ENCODE measurements at regions not wholly inside any gene's neighbourhood (a gene's known extent, or its start where the extent isn't known, plus 50 kb on each side); places are given as distances from the start of the nearest gene placed in this dataset.

DNA sequence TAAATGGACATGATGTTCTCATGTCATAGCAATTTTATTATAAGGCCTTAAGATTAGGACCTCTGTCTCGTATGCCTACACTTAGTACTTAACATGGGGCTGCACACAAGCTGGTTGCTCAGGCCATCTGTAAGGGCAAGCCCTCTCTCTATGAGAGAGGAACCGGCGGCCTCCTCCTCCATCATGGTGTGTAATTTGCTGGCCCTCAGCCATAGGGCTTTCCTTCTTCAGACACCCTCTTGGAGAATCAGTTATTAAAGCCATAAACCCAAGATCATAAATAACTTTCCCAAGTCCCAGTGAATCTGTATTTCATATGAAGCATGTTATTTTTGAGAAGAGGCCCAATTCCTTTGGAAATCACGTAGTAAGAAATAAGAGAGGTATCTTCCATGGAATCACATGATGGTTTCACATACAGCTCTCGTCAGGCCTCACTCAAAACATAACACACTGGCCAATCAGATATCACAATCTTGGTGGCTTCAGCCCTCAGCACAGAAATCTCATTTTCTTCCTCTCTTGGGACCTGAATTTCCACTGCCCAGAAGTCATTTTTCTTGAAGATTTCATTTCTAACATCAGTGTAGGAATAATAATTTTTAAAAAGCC is 92.6 kb downstream of the RDH14 start:
- DNase-seq (ENCODE audit: low read depth in 4 of 4, low spot score in 1 of 4) = no peak

GRCh38 chr2:18465979-18466378 is 94.5 kb downstream of the RDH14 start:
- no peak for DNase-seq (ENCODE audit: low read depth in 4 of 4, low spot score in 1 of 4)

DNA sequence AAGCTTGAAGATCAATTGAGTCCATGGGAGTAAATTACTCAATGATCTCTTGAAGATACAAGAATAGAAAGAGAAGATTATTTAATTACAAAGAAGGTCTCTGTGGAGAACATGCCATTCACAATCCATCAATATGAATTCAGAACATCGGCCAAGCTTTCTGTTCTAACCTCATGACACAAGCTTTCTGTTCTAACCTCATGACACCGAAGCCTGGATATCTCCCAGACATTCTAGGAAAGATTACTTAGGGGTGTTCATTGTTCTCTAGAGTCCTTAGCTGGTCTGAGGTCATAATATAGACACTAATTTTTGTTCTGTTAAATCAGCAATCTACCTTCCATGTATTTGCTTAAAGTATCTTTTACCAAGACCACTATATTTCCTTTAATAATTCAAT is 95.5 kb downstream of the RDH14 start:
- no peak for DNase-seq (ENCODE audit: low read depth in 4 of 4, low spot score in 1 of 4)

GRCh38 chr2:18456026-18456425 is 104.4 kb downstream of the RDH14 start:
- no peak for DNase-seq (ENCODE audit: low read depth in 4 of 4, low spot score in 1 of 4)

DNA sequence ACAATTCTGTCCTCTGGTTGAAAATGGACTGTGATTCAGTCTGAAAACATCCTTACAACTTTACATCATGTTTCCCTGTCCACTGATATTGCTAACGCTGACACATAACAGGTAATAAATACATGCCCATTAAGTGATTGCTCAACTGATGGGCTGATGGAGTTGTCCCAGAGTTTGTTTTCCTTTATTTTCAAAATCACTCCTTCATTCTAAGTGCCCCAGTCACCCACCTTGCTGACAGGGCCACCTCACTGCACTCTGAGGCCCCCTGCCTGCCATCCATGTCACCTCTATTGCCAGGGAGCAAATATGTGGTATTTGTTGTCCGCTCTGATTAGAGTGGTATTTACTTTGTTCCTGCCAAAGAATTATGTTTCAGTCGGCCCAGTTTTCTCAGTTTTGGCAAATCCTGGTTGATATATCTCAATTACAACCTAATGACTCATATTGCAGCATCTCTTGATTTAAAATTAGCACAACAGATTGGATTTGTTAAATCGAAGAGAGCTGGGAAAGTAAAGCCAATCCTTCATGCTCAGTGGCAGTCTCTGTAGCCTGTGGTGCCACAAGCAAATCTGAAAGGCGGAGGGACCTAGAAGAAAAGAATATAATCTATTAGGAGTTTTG is 105.1 kb downstream of the RDH14 start:
- no peak for DNase-seq (ENCODE audit: low read depth in 4 of 4, low spot score in 1 of 4)

DNA sequence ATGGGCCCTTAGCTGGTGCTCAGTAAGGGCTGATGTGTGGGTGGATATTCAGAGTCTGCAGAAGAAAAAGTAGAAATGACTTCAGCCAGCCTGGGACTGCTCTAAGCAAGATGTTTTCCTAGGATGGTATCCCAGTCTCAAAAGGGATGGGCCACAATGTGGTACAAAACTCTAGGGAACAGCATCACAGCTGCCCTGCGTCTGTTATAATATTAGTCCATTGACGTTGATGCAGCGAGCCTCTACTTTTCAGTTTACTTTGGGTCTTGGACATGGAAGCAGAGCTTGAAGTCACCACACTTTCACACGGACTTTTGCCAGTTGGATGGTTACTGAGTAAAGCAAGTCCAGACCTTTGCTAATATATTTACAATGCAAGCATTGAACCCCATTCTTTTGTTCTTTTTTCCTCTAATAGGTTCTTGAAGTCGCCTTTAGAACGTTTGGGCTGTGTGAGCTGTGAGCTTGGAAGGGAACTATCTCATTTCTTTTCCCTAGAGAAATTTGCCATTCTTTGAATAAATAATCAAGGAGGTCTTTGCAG is 105.7 kb downstream of the RDH14 start:
- no peak for DNase-seq (ENCODE audit: low read depth in 4 of 4, low spot score in 1 of 4)

GRCh38 chr2:18446715-18447114 is 113.7 kb downstream of the RDH14 start:
- DNase-seq (ENCODE audit: low read depth in 4 of 4, low spot score in 1 of 4) = no peak

DNA sequence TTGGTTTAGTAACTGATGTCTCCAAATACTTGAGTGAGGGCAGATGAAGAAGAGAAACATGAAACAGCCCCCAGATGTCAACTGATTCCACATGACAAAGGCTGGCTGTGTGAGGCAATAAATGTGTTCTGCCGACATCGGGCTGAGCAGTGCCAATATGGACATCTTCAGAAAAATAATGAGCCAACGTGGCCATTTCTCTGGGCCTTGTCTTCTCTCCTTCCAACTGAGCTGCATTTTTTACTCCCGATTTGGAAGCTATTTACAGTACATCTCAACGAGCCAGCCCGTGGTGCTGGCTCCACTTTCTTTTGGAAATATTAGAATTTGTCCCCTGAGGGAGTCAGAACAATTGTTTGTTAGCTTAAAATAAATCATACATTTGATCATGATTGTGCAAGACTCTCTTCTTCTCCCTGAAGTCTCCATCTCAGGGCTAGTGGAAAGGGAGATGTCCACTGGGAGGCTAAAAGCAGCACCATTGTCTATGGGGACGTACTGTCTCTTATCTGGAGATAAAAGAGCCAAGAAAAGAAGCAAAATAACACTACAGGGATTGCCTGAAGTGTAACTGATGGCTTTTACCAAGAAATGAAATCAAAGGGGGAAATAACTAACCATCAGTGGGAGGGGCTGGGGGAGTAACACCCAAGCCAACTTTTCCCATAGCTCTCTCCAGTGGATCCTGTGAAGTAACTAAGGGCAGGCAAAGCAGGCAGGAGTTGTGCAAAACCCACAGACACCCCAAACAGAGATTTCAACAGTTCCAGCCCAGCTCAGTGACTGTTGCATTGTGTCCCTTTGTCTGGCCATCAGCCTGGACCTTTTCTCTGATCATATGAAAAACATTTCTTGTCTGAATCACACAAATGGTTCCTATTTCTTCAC is 114.8 kb downstream of the RDH14 start:
- no peak for DNase-seq (ENCODE audit: low read depth in 4 of 4, low spot score in 1 of 4)

GRCh38 chr2:18444806-18445205 is 115.6 kb downstream of the RDH14 start:
- no peak for DNase-seq (ENCODE audit: low read depth in 4 of 4, low spot score in 1 of 4)

GRCh38 chr2:18441583-18441982 is 118.9 kb downstream of the RDH14 start:
- no peak for DNase-seq (ENCODE audit: low read depth in 4 of 4, low spot score in 1 of 4)

DNA sequence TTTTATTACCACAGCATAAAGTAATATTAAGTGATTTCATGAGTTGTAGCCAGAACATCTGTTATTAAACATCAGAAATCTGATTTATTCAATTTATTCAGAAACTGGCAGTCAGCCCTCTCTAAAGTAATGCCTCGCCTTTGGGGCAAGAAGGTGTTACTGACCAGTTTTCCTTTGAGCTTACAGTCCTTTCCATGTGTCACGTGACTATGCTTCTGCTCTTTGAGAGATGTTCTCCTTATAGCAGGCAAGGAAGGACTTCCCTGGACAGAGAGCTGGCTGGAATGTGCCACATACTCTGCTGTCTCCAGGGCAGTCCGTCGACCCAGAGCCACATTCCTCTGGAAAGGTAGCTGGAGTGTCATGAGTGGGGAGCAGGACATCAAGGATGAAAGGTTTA is 119.7 kb downstream of the RDH14 start:
- no peak for DNase-seq (ENCODE audit: low read depth in 4 of 4, low spot score in 1 of 4)

DNA sequence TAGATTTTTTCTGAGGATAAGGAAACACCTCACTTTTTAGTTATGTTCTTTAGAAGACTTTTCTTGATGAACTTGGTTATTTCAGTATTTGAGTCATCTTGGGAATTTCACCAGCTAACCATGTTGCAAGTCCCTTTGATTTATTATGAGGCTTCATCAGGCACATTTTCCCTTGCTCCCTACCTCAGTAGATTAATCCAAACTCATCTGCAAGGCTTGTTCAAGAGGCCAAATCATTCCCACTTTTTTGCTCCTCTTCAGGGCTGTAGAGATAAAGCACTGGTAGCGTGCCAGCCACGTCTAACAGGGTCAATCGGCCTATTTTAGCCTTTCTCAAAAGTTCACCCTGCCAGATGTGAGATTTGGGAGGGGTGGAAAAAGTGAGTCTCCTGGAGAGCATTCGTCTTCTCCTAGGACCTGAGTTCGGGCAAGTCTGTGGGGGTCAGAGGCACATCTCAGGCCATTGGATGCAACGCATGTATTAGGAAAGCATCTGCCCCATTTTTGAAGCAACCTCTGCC is 120.3 kb downstream of the RDH14 start:
- DNase-seq (ENCODE audit: low read depth in 4 of 4, low spot score in 1 of 4) = no peak

DNA sequence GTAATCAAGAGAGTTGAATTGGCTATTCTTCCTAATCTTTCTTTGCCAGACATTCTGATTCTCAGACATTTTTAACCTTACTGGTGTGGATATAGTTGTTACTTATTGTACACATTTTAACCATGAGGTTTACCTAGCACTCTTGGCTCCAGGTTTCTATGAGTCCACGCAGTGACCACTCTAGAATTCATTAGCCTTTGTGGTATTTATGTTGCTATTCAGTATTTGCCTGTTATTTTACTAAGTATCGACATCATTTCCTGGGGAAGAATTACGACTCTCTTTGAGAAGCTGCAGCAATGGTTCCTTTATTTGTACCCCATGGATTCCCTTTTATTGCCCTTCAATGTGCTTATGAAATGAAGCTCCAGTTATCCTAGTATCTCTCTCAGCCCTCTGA is 120.7 kb downstream of the RDH14 start:
- DNase-seq (ENCODE audit: low read depth in 4 of 4, low spot score in 1 of 4) = no peak

DNA sequence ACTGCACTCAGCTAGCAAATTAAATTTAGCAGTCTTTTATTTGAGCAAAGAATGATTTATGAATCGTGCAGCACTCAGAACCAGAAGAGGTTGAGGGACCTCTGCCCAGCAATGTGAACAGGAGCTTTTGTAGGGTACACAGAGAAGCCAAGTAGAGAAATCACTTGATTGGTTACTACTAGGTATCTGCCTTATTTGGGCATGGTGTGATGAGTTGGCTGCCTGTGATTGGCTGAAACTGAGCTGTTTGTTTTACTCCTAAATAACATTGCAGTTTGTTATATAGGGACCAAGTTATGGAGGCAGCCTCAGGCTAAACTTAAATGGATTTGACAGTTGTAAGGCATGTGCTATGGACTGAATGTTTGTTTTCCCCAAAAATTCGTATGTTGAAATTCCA is 122.5 kb downstream of the RDH14 start:
- DNase-seq (ENCODE audit: low read depth in 4 of 4, low spot score in 1 of 4) = no peak

DNA sequence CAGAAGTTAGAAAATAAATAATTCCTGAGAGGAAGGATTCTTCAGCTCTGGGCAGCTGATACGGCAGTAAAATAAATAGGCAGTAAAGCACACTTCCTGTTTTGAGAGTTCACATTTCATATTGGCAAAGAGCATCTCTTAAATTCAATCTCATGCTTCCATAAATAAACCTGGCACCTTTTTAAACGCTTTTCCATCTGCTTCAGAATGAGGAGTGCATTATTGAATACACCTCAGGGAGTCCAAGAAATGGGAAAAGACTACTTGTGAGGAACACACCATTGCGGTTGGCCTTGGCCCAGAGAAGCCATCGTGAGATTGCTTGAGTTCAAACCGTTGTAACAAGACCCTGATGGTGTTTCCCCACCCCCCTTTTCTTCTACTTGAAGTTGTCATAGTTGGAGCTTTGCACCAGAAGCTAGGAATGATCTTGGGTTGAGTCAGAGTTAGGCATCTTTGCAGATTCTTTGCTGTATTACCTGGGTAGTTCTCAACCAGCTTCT is 123.9 kb downstream of the RDH14 start:
- DNase-seq (ENCODE audit: low read depth in 4 of 4, low spot score in 1 of 4) = no peak

DNA sequence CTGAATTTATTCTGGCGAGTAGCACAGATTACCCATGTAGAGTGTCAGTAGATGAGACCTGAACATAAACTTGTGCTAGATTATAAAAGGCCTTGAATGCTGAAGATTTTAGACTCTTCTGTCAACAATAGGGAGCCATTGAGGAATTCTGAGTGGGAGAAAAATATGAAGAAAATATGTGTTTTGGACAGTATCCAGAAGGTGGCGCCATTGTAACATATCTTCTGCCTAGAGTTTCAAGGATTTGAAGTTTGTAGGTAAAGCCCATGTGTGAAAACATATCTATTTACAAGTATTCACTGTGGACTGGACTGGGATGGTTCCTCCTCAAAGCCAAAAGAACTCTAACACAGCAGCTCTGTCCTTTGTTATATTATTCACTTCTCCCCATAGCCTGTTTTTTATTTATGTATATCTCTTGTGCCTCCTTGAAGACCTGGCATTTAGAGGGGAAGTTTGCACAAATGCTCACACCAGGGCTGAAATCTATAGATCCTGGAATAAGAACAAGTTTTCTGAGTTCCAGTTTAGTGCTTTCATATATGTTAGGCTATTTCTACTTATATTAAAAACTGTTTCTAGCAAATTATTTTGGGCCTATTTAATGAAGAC is 124.9 kb downstream of the RDH14 start:
- DNase-seq (ENCODE audit: low read depth in 4 of 4, low spot score in 1 of 4) = no peak

DNA sequence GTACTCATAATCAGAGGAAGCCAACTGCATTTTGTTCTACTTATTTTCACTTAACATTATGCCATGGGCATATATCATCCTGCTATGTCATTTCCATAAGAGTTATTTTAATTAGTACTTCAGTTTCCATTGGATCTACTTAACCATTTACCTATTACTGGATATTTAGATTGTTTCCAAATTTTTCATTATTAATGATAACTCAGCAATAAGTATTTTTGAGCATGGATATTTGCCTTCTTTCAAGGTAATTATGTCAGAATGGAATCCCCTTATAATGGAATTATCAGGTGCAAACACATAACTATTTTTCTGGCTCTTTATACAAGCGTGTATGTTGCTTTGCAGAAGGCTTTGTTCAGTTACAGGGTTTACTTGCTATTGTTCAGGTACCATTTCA is 126.6 kb downstream of the RDH14 start:
- DNase-seq (ENCODE audit: low read depth in 4 of 4, low spot score in 1 of 4) = no peak

GRCh38 chr2:18432999-18433398 is 127.5 kb downstream of the RDH14 start:
- DNase-seq (ENCODE audit: low read depth in 4 of 4, low spot score in 1 of 4) = no peak

GRCh38 chr2:18430996-18431748 is 129.3 kb downstream of the RDH14 start:
- DNase-seq (ENCODE audit: low read depth in 4 of 4, low spot score in 1 of 4) = no peak

DNA sequence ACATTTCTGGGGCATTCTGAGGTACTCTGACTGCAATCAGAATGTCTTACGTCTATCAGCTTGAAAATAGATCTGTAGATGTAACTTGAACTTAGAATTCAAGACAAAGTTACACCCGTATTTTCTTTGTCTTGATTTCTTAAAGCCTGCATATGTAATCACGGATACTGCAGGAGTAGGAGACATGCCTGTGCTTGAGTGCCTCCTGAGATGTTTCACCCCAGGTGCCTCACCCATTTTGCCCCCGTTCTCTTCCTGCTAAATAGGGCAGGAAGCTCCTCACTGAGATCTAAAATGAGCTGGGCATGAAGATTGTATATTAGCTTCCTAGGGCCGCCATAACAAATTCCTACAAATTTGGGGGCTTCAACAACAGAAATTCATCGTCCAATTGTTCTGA is 131.9 kb downstream of the RDH14 start:
- no peak for DNase-seq (ENCODE audit: low read depth in 4 of 4, low spot score in 1 of 4)
